GM21825 (cell line): ENCODE measurements at regions not wholly inside any gene's neighbourhood (a gene's known extent, or its start where the extent isn't known, plus 50 kb on each side); places are given as distances from the start of the nearest gene placed in this dataset.

ENCODE experiments used
- ATAC-seq: cut with Tn5 transposase; IDR thresholded peaks from one replicate; pipeline ENCODE4 v1.9.1; 2021; ENCODE audit warnings: mild to moderate bottlenecking, moderate library complexity; ENCODE audit not compliant: unreplicated experiment

DNA sequence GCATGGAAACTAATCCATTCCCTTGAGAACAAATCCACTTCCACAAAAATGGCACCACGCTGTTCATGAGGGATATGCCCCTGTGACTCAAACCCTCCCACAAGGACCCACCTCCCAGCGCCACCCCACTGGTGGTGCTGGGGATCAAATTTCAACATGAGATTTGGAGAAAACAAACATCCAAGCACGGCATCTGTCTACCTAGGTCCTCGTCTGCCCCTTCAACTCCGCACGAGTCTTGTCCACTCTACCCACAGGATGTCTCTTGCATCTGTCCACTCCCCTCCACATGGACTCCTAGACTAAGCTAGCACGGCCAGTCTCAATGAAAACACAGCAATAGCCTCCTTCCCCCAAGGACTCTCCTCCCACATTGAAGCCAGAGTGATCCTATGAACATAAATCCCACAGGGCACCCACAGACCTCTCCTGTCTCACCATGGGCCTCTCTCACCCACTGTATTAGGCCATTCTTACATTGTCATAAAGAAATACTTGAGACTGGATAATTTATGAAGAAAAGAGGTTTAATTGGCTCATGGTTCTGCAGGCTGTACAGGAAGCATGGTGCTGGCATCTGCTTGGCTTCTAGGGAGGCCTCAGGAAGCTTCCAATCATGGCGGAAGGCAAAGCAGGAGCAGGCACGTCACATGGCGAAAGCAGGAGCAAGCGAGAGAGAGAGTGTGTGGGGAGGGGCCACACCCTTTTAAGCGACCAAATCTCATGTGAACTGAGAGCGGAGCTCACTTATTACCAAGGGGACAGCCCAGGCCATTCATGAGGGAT is 101.4 kb downstream of the TOMM20 start:
- no peak for ATAC-seq

DNA sequence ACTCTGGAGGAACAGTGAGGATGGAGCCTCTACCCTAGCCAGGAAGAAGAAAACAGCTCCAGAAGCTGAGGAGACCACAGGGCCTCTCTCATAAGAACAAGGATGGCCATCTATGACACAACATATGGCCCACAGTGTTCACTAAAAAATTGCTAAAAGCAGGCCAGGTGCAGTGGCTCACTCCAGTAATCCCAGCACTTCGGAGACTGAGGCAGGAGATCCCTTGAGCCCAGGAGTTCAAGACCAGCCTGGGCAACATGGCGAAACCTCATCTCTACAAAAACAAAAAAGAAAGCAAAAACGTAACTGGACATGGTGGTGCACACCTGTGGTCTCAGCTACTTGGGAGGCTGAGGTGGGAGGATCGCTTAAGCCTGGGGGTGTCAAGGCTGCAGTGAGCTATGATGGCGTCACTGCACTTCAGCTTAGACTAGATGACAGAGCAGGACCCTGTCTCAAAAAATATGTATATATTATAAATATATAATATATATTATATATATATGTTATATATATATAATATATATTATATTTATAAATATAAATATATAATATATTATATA is 103.1 kb downstream of the TOMM20 start:
- no peak for ATAC-seq

DNA sequence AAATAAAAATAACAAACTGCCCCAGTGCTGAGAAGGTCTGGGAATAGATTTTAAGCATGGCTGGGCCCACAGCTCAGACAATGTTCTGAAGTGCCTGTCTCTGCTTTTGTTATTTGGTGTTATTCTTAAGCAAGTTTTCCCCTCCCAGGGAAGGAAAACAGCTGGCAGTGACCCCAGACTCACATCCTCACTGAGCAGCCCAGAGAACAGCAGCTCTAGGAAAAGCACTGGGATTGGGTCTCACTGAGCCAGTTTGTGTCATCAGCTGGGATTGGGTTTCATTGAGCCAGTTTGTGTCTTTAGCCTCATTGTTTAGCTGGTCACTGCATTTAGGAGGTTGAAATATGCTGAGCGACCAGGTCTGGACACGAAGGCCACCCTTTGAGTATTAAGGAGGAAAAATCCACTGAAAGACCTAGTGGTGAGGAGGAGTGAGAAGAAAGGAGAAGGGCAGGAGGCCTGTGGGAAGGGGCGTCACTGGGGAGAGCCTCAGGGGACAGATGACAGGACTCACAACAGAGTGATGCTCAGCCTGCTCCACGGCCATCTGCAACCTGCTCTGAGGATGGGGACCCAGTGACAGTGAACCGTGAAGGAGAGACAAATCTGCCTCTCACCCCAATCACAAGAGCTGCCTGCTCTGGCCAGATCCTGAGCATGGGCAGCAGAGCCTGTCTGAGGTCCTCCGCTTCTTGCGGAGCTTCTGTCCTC is 103.8 kb downstream of the TOMM20 start:
- ATAC-seq: no peak

DNA sequence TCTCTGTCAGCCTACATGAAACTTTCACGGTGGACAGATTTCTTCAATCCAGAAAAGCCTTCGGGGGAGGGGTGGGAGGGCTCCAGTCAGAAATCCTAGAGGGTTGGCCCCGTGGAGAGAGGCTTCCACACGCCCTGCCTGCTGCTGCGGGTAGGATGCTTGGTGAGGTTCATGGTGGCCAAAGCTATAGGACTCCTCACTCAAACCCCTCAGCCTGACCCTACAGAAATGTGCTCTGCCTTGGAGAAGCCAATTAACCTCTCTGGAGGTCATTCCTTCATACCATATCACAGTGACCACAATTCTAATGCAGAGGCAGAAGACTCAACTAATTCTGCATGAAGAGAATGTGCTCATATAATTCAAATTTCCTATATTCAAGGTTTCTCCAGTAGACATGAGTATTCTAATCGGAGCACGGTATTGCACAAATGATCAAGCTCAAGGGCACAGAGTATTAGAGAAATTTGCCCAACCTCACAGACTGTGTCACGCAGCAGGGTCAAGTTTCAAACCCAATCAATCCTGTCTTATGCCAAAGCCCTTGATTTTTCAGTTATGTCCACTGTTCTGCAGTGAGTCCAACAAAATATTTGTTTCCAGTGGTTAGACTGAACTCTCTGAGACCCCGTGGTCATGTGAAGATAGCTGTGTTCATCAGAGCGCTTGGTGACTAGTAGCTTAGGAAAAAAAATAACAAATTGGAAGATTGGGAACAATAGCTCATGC is 104.8 kb downstream of the TOMM20 start:
- no peak for ATAC-seq

DNA sequence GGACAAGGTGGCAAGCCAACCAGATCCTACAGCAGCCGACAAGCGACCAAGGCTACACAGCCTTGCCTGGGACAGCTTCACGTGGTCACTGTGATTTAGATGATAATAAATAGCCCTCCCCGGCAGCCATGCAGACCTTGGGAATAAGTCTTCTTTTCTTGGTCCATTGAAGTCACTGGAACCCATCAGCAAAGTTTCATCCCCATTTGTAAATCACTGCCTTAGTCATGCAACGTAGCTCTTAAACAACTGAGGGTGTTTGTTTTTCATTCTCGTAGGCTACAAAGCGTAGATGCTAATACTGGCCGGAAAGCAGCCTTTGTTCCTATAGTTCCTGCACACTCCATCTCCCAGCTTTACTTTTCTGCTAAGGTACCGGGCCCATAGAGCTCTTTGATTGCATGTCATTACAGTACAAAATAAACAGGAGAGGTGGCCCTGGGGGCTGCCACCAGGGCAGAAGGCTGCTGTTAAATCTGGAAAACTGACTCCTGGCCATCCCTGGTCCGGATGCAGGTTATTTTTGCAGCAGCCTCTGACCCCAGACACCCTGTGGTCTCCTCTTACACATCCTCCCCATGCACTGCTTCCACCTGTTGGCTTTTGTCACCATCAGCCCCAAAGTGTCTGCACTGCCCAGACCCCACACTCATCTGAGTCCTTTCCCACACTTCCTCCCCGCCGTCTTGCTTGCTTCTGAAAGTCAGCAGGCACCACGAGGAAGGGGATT is 105.5 kb downstream of the TOMM20 start:
- ATAC-seq: peak; percentile 54

DNA sequence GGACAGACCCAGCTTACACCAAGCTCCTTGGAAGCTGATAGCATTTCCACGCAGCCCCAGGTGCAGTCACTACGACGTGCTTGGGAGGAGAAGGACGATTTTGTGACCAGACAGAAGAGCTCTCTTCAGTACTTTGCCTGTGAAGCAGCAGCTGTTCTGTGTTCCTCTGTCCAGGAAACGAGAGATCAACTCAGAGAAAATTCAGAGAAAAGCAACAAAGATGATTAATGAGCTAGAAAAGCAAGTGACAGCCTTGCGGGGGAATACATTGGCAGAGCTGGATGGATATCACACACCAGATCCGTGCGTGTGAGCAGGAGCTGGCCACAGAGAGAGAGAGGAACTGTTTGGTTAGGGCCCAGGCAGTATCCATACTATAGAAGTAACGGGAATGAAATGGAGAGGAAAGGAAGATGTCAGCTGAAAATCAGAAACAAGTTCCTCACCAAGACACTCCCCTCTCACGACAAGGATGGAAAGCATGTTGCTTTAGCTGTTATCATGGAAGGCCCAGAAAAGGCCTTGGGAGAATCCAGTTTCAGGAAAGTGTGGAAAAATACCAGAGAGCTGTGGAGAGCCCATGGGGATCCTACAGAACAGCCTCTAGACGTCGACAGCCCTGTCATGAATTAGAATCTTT is 106.2 kb downstream of the TOMM20 start:
- ATAC-seq: no peak

- ATAC-seq: no peak
Measured at GRCh38 chr1:235021815-235022214, 106.8 kb downstream of the TOMM20 start.

DNA sequence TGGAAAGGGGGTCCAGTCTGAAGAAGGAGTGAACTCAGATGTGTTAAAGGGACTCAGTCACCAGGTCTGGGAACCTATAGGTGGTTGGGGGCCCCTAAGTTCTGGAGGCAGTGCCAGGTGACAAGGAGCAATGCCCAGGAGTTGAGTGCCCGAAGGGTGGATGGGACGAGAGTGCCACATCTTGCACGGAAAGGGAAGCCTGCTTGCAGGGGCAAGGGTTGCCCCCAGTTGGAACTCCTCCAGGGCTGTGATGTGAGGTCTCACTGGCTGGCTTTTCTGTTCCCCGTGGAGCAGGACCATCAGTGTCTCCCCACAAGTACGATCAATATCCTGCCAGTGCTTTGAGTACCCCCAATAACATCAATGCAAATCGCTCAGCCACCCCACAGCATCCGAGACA is 107.3 kb downstream of the TOMM20 start:
- ATAC-seq: no peak

DNA sequence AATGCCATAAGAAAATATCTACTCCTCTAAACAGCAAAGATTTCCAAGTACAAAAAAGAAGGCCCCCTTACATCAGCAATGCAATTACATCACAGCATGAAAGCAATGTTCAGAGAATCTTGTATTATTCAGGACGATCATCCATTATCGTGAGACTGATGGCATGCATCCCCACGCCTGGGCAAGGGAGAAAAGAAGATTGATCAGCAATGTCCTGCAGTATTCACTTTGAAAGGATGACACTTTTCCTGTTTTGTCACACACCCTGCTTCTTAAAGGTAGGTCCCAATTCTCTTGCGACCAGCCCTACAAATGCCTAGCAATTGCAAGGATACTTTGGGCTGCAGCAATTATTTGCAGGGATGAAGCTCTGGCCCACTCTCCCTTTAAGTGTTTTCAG is 108.7 kb downstream of the TOMM20 start:
- ATAC-seq: no peak

DNA sequence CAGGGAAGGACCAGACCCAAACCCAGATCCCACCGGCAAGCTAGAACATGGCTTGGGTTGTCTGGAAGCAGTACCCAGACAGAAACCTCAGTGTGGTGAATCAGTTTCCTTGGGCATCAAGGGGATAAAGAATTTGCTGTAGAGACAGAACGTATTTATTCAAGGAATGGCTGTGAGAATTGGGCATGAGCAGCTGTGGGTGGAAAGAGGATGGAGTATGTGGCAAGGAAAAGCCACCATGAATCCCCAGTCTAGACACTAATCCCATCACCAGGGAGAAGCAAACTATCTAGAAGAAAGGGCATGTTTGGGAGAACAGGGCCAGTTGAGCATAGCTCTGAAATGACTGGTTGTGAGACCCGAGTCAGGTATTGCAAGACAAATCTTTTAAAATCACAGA is 109.2 kb downstream of the TOMM20 start:
- ATAC-seq: no peak

DNA sequence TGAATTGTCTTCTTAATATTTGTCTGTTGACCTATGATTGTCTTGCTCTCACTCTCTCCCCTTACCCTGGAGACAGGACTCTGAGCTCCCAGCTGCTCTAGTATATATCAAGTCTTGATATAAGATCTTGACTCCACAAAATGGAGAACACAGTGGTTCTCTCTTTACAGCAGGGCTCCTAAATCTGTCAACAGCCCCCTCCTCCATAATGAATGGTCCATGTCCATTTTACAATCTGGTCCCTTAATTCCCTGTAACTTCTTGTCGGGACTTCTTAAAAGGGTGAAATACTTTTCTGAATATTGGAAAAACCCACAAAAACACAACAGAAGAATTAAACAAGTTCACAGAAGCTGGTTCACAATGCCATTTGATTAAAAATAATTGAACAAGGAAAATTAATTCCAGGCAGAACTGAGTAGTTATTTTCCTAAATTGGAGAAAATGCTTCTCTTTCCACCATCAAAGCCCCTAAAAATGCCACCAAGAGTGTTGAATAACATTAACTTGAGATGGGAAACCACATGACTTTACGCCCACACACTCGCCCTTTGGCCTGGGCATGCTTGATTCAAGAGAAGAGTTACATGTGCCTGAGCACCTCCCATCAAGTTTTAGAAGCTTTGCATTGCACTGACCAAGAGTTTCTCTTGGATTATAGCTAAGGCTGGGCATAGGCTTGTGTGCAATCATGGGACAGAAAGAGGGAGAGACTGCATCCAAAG is 109.8 kb downstream of the TOMM20 start:
- no peak for ATAC-seq

DNA sequence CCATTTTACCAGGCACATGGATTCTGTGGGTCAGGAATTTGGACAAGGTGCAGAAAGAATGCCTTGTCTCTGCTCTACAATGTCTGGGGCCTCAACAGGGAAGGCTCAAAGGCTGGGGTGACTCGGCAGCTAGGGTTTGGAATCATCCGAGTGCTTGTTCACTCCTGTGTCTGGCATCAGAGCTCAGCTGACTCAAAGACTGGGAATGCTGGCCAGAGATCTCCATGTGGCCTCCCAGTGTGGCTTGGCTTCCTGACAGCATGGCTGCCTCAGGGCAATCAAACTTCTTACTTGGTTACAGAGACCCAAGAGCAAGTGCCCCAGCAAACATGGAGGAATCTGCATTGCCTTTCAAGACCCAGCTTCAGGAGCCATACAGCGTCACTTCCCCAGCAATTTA is 110.5 kb downstream of the TOMM20 start:
- no peak for ATAC-seq

DNA sequence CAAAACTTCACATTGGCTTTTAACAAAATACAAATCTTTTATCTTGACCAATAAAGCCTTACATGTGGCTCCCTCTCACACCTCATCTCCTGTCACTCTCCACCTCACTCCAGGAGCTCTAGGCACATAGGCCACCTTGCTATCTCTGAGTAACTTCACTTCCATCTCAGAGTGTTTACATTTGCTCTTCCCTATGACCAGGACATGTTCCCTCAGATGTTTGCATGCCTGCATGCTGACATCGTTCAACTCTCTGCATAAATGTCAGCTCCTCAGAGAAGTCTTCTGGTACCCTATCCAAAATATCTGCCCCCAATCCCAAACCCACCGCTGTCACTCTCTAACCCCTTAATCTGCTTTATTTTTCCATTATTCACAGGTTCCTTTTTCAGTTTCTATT is 110.9 kb downstream of the TOMM20 start:
- ATAC-seq: no peak

DNA sequence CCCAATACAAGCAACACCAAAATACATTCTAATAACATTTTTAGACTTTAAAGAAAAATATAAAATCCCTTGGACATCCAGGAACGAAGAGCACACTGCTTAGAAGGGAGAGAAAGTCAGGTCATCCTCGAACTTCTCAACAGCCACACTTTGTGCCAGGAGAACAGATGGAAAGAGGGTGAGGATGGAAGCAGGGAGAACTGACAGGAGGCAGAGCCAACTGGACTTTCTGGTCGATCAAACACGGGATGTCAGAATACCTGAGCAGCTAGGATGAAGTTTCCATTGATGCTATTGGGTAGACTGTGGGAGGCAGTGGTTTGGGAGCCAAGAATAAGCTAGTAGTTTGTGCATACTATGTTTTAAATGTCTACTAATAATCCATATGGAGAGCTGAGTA is 111.4 kb downstream of the TOMM20 start:
- ATAC-seq: no peak

GRCh38 chr1:235015291-235015985 is 113.2 kb downstream of the TOMM20 start:
- peak; percentile 37 for ATAC-seq

DNA sequence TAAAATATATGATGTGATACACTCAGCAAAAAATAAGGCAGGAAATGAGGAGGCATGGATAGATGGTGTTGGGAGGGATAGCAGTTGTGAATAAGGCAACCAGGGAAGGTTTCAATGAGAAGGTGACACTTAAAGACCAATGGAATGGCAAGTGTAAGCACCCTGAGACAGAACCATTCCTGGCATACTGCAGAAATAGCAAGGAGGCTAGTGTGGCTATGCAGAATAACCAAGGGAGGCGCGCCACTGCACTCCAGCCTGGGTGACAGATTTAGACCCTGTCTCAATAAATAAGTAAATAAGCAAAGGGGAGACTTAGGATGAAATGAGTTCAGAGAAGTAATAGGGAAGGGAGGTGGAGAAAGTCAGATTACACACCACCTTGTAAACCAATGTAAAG is 113.9 kb downstream of the TOMM20 start:
- no peak for ATAC-seq

GRCh38 chr1:235013512-235013911 is 115.1 kb downstream of the TOMM20 start:
- ATAC-seq: no peak

DNA sequence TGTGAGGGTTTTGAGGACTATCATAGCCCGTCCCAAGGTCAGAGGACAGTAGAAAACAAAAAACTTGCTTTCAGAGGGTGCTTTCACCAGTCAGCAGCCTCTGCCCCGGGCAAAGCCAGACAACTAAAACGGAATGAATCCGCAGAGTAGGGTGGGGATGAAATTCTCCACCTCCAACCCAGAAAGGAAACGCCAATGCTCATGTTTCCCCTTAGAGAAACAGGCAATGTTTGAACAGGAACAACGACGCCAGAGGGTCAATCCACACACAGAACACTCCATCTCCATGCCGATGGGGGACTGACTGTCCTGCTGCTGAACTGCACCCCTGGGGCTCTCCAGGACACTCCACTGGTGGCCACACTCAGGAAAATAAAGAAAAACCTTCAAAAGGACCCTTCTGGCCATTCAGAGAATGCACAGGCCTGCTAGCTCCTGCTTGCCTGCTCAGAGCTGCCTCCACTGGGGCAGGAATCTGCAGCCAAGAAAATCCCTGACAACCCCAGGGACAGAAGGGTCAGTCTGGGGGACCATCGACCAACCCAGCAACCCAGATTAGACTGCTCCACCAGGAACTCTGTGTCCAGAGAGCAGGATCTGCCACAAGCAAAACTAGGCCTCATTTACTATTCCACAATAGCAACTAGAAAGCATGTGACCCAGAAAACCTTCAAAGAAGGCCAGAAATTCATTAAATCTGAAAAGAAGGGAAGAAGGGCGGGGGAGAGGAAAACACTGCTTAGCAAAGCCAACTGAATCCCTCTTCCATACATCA is 116.0 kb downstream of the TOMM20 start:
- no peak for ATAC-seq
